ENCODE measurements at regions not wholly inside any gene's neighbourhood (a gene's known extent, or its start where the extent isn't known, plus 50 kb on each side); places are given as distances from the start of the nearest gene placed in this dataset.

DNA sequence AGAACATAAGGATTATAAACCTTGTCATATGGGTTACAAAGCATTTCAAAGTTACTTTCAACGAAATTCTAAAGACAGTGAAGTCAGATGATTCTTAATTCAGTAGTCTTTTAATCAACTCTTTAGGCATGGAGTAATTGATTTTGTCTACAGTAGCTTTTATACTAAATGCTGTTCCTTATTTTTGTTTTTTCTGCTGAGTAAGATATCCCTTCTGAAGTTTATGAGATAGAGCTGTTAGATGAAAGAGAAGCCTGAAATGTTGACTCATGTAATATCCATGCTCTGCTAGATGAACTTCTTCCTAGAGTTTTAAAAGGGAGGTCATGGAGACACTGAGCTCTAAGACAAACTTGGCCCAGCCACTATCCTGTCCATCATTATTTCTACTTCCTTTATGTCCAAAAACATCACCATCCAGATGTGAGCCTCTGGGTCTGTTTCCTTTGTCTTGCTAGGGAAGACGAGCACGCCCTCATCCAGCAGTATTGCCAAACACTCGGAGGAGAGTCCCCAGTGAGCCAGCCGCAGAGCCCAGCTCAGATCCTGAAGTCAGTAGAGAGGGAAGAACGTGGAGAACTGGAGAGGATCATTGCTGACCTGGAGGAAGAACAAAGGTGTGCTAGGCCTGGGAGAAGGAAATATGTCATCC lies 550.3 kb downstream of the UTRN start:
- H3K27ac ChIP-seq (ENCODE audit: low read depth, low read length): no peak overlapping the region
- no peaks in the 10 kb centered on the region for H3K9me3 ChIP-seq (ENCODE audit: control insufficient read depth, insufficient read depth, low read length)
- ChIA-PET CTCF (interaction anchor here (1.4 kb wide), 1 partner anchor 251 kb away, joined by 3 read pairs; no protein-coding TSS in a partner anchor), POLR2A (no interaction called here)
- H3K4me3 ChIP-seq (ENCODE audit: low read depth, low read length): no peak overlapping the region
- H3K27me3 ChIP-seq (ENCODE audit: control insufficient read depth, insufficient read depth, low read length): no peaks in the 10 kb centered on the region
- TF ChIP-seq, protein P1, sequence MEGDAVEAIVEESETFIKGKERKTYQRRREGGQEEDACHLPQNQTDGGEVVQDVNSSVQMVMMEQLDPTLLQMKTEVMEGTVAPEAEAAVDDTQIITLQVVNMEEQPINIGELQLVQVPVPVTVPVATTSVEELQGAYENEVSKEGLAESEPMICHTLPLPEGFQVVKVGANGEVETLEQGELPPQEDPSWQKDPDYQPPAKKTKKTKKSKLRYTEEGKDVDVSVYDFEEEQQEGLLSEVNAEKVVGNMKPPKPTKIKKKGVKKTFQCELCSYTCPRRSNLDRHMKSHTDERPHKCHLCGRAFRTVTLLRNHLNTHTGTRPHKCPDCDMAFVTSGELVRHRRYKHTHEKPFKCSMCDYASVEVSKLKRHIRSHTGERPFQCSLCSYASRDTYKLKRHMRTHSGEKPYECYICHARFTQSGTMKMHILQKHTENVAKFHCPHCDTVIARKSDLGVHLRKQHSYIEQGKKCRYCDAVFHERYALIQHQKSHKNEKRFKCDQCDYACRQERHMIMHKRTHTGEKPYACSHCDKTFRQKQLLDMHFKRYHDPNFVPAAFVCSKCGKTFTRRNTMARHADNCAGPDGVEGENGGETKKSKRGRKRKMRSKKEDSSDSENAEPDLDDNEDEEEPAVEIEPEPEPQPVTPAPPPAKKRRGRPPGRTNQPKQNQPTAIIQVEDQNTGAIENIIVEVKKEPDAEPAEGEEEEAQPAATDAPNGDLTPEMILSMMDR (IDR thresholded peaks at IDR 0.05; ENCODE audit: low read depth, low read length): no peak
- no peak for DNase-seq (ENCODE audit: low read depth, low spot score)

DNA sequence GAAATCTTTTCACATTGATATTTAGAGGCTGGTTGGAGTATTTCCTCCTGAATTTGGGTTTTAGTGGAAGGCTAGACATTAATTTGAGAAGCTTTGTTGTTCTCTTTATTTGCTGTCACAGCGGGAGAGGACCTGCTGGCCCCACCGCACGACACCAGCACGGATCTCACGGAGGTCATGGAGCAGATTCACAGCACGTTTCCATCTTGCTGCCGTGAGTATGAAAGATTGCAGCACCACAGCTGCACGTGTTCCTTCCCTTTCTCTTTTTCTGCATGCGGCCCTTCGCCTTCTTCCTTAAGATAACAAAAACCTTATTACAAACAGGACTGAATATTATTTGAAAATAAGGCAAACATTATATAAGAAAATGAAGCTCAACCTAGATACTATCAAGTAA lies 555.5 kb downstream of the UTRN start:
- TF ChIP-seq, protein P1 (IDR thresholded peaks at IDR 0.05; ENCODE audit: low read depth, low read length): no peak
- DNase-seq (ENCODE audit: low read depth, low spot score): no peak
- Histone ChIP-seq H3K27ac (ENCODE audit: low read depth, low read length) (no peak overlapping the region), H3K9me3 (ENCODE audit: control insufficient read depth, insufficient read depth, low read length) (no peaks in the 10 kb centered on the region), H3K27me3 (ENCODE audit: control insufficient read depth, insufficient read depth, low read length) (no peaks in the 10 kb centered on the region), H3K4me3 (ENCODE audit: low read depth, low read length) (no peak overlapping the region)
- CTCF ChIA-PET: interaction anchor here (2.7 kb wide), 1 partner anchor 256 kb away, joined by 13 read pairs; no protein-coding TSS in a partner anchor
- POLR2A ChIA-PET: no interaction called here

DNA sequence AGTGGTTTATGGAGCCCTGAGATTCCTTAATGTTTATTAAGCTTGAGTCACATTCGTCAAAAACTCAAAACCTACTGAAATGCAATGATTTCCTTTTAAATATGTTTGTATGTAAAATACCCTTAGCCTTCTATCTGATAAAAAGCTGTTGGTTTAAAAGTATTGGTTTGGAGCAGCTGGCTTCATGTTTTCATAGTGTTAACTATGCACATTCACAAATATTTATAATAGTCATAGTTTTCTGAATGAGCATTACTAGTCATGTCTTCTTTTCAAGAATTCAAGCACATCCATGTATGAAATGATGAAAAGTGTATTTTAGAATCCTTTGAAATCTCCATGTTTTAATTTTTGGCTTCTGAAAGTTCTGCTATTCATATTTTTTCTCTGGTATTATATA lies 558.6 kb downstream of the UTRN start:
- DNase-seq (ENCODE audit: low read depth, low spot score): no peak
- TF ChIP-seq, protein P1 (IDR thresholded peaks at IDR 0.05; ENCODE audit: low read depth, low read length): no peak
- ChIA-PET CTCF (interaction anchor here (0.7 to 1.0 kb wide), 2 partner anchors 258 to 259 kb away, joined by 4 read pairs; no protein-coding TSS in a partner anchor), POLR2A (no interaction called here)
- no peaks in the 10 kb centered on the region for H3K27me3 ChIP-seq (ENCODE audit: control insufficient read depth, insufficient read depth, low read length)
- no peak overlapping the region for H3K27ac ChIP-seq (ENCODE audit: low read depth, low read length)
- no peaks in the 10 kb centered on the region for H3K9me3 ChIP-seq (ENCODE audit: control insufficient read depth, insufficient read depth, low read length)
- H3K4me3 ChIP-seq (ENCODE audit: low read depth, low read length): no peak overlapping the region

DNA sequence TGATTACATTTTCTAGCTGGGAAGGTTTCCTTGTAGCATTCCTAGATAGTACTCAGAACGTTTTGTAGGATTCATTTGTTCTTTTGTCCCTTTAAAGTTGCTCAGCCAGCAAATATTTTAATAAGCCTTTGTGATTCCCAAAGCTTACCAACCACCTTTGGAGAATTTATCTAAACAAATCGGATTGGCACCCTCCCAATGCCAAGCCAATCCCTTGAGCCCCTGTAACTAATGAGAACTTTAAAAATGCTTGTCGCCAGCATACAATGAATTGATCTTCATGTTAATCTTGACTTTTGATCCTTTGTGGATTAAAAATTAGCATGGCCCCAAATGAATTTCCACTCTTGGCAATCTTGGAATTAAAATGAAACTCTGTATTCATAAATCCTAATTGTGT lies 559.5 kb downstream of the UTRN start:
- TF ChIP-seq, protein P1 (IDR thresholded peaks at IDR 0.05; ENCODE audit: low read depth, low read length): no peak
- ChIA-PET POLR2A (no interaction called here), CTCF (interaction anchor here (0.6 kb wide), 1 partner anchor 74 kb away, joined by 3 read pairs; no protein-coding TSS in a partner anchor)
- H3K27ac ChIP-seq (ENCODE audit: low read depth, low read length): no peak overlapping the region
- no peaks in the 10 kb centered on the region for H3K9me3 ChIP-seq (ENCODE audit: control insufficient read depth, insufficient read depth, low read length)
- no peak overlapping the region for H3K4me3 ChIP-seq (ENCODE audit: low read depth, low read length)
- no peak for DNase-seq (ENCODE audit: low read depth, low spot score)
- no peaks in the 10 kb centered on the region for H3K27me3 ChIP-seq (ENCODE audit: control insufficient read depth, insufficient read depth, low read length)

DNA sequence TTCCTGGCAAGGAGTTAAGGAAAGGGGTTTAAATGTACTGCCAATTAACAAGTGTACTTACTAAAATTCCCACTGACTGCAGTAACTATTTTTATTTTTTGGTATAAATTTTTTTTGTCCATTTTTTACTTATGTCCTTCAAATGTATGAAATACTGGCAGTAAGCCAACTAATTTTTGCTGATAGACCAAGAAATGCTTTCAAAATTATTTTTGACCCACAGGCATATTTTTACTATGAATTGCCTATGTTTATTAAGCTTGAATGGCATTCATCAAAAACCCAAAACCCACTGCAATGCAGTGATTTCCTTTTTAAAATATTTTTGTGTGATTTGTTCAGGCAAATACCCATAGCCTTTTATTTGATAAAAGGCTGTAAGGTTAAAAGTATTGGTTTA lies 560.1 kb downstream of the UTRN start:
- DNase-seq (ENCODE audit: low read depth, low spot score): no peak
- CTCF ChIA-PET: no interaction called here
- H3K9me3 ChIP-seq (ENCODE audit: control insufficient read depth, insufficient read depth, low read length): no peaks in the 10 kb centered on the region
- H3K4me3 ChIP-seq (ENCODE audit: low read depth, low read length): no peak overlapping the region
- TF ChIP-seq, protein P1 (IDR thresholded peaks at IDR 0.05; ENCODE audit: low read depth, low read length): no peak
- no peaks in the 10 kb centered on the region for H3K27me3 ChIP-seq (ENCODE audit: control insufficient read depth, insufficient read depth, low read length)
- POLR2A ChIA-PET: no interaction called here
- no peak overlapping the region for H3K27ac ChIP-seq (ENCODE audit: low read depth, low read length)

Measured in AG04450 (cell line).